Heart right ventricle (tissue), 16 donors: ENCODE measurements at regions not wholly inside any gene's neighbourhood (a gene's known extent, or its start where the extent isn't known, plus 50 kb on each side); places are given as distances from the start of the nearest gene placed in this dataset.
A peak's percentile ranks its signal among the peaks of the same experiment; 100 is the strongest.
"Not testable (repeated sequence)": the region's sequence is repeated elsewhere in the genome, so short reads cannot be mapped to it uniquely, and the experiment has no call there.

Source experiments
- ATAC-seq, 8 donors: fragments of 200-7000 bp; cut with Tn5 transposase; one replicate each; pipeline ENCODE4 v1.9.1; 2020; ENCODE audit warnings: mild to moderate bottlenecking in 8 of 8, moderate library complexity in 8 of 8, moderate number of reproducible peaks in 1 of 8
- DNase-seq, 2 donors: peaks; one replicate each; pipeline ENCODE4 v3.0.0-alpha.2; 2020
- H3K27ac ChIP-seq, 10 donors: fragments of 200-600 bp; sonication (generic) in 2 of 10; one replicate each; pipeline versions ENCODE4 v1.5.0 to v1.8.0; 2020 to 2022; ENCODE audit warnings: mild to moderate bottlenecking in 3 of 10
- H3K27me3 ChIP-seq, 7 donors: fragments of 200-600 bp; one replicate each; pipeline ENCODE4 v1.8.0; 2021 to 2022; ENCODE audit warnings: mild to moderate bottlenecking in 2 of 7
- H3K36me3 ChIP-seq, 9 donors: fragments of 200-600 bp; sonication (generic) in 1 of 9; one replicate each; pipeline versions ENCODE4 v1.5.0 to v1.8.0; 2020 to 2022; ENCODE audit warnings: mild to moderate bottlenecking in 2 of 9
- H3K4me1 ChIP-seq, 9 donors: fragments of 200-600 bp; sonication (generic) in 1 of 9; one replicate each; pipeline versions ENCODE4 v1.5.0 to v1.8.0; 2020 to 2022; ENCODE audit warnings: mild to moderate bottlenecking in 4 of 9
- H3K4me3 ChIP-seq, 10 donors: fragments of 200-600 bp; sonication (generic) in 2 of 10; one replicate each; pipeline versions ENCODE4 v1.5.0 to v1.8.0; 2020 to 2022; ENCODE audit warnings: mild to moderate bottlenecking in 7 of 10, moderate library complexity in 2 of 10
- H3K9me3 ChIP-seq, 11 donors: fragments of 200-600 bp in 10 of 11; sonication (generic) in 2 of 11; one replicate each; pipeline versions ENCODE4 v1.5.0 to v1.8.0; 2013 to 2022; ENCODE audit warnings: mild to moderate bottlenecking in 2 of 11, control low read depth in 1 of 11, moderate library complexity in 1 of 11
- CTCF ChIP-seq, 9 donors: fragments of 200-600 bp; sonication (generic) in 2 of 9; IDR thresholded peaks; one replicate each; pipeline versions ENCODE4 v1.5.0 to v1.8.0; 2021 to 2022; ENCODE audit warnings: antibody characterized with exemption in 9 of 9, mild to moderate bottlenecking in 5 of 9, moderate library complexity in 1 of 9
- WGBS, 2 donors: extraction: QIAGEN DNeasy Blood & Tissue Kit; methylation state at CpG; one replicate each; pipeline ENCODE4 v1.1.7; 2013; ENCODE audit warnings: inconsistent platforms in 1 of 2; 5-methylcytosine and 5-hydroxymethylcytosine counted together
- intact Hi-C, 10 donors: fragments of 100-400 bp; cut with DNase I; formaldehyde crosslinking; loops; one replicate each; pipeline versions ENCODE4 v1.11.1 to v1.14.2; 2022
- donor health status: Arrhythmogenic right ventricular cardiomyopathy.
- donor health status: ischemic (EF 13 %, LVEDD 7.1; RV severe dilation, severe dysfunction).
- donor health status: healthy with polysubstance abuse.
- donor health status: DM: no; HTN: yes; CAD: no.
- donor health status: DM: no; HTN: no; CAD: no.
- donor health status: ischemic (EF 25% LVEDD 6.9; RV normal size, moderate dysfunction).
- donor health status: ischemic (EF 25% LVEDD 5.7; RV mildly dilated, moderate dysfunction).
- donor health status: healthy.
- donor health status: DM: yes; HTN: yes; CAD: no.
- donor health status: Ischemic cardiomyopathy.
- donor health status: ischemic (EF 35%, LVEDD 5.7; RV mildly dilated, moderate dysfunction).
- donor health status: nonischemic (EF 11% LVEDD 7.7; RV severe dilation, severe dysfunction).
- donor health status: DM: yes; HTN: yes; CAD: no.
- donor health status: PGD.
- donor health status: ischemic (EF 29% LVEDD 5.4; RV normal size, mild dysfunction).
- donor health status: nonischemic (EF 23%, LVEDD 6.1; RV moderate dilation, normal function).

GRCh38 chr6:6825193-6825784, 236.8 kb downstream of the LY86 start:
- Histone ChIP-seq H3K27me3 (no peaks in the 10 kb centered on the region), H3K27ac (peak overlapping the region in 8 of 10 donors; percentile 36 to 90 (median 77)), H3K9me3 (no peaks in the 10 kb centered on the region), H3K36me3 (no peaks in the 10 kb centered on the region), H3K4me3 (no peak overlapping the region), H3K4me1 (peaks cover 4 to 44% (median 22%) of the 10 kb centered on the region in 9 donors)
- DNase-seq, result no peak
- intact Hi-C loops, result loop anchor here in 3 of 10 donors (5.0 to 10.0 kb wide), 3 partner anchors 70 to 88 kb away; no protein-coding TSS in a partner anchor
- peak in 5 of 8 donors; percentile 9 to 49 (median 26) for ATAC-seq
- no peak for TF ChIP-seq CTCF (IDR thresholded peaks at IDR 0.05)
- 68 to 72% methylated on average over 11 of the region's 11 CpGs for WGBS, 2 donors

DNA sequence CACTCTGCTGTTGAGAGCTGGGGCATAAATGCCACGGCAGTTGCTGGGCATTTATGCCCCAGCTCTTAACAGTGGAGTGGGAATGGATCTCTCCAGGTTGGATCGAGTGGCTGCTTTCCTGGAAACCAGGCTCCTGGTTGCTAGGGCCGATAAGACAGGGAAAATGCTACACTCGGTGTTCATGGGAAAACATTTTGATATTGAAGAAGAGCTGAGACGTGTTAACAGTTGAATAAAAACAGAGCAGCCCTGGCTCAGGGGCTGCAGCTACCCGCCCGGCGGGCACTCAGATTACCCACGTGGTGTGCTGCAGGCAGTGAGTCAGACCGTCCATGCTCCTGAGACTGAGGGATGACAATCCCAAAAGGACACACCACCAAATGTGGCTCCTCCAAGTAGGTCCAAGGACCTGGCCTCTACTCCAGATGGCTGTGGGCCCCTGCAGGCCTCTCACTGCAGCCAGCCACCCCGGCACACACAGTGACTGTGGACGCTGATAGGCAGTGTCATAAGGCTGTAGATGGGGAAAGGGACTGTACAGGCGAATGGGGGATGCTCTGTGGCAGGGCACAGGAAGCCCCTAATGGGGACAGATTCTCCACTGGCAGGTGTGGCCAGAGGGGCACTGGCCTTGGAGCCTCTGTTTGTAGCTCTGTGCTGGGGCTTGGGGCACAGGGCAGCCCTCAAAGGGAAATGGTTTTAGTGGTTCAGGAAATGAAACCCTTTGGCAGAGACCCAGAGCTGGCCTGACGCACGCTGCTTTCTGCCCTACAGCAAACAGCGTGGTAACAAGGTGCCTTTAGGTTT, 237.8 kb downstream of the LY86 start:
- DNase-seq (peak; percentile 45 to 60), ATAC-seq (peak; percentile 75 to 94 (median 88))
- Histone ChIP-seq H3K27ac (peak overlapping the region; percentile 46 to 90 (median 77)), H3K4me1 (peaks cover 4 to 44% (median 22%) of the 10 kb centered on the region in 9 donors), H3K4me3 (no peak overlapping the region), H3K9me3 (no peaks in the 10 kb centered on the region), H3K36me3 (no peaks in the 10 kb centered on the region), H3K27me3 (no peaks in the 10 kb centered on the region)
- WGBS, 2 donors, result 25 to 44% methylated on average over 16 of the region's 16 CpGs
- intact Hi-C loops, result loop anchor here in 3 of 10 donors (5.0 to 10.0 kb wide), 3 partner anchors 69 to 89 kb away; no protein-coding TSS in a partner anchor
- TF ChIP-seq CTCF (IDR thresholded peaks at IDR 0.05), result no peak

DNA sequence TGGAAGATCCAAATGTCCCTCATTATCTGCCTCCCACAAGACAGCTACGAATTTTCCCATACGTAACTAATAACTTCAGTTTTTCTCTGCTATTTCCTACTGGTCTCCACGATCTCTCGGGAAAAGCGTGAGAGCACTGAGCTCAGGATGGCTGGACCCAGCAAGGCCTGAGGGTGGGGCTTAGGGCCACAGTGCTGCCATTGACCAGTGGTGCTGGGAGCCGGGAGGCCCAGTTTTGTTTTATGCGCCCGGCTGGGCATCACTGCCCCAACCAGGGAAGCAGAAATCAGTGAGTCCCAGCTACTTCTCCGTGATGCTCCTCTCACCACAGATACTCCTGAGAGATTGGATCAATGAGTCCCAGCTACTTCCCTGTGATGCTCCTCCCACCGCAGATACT, 238.4 kb downstream of the LY86 start:
- 77 to 88% methylated on average over 10 of the region's 10 CpGs for WGBS, 2 donors
- Histone ChIP-seq H3K9me3 (no peaks in the 10 kb centered on the region), H3K27ac (peak overlapping the region; percentile 46 to 90 (median 77)), H3K4me1 (peaks cover 4 to 44% (median 22%) of the 10 kb centered on the region in 9 donors), H3K27me3 (no peaks in the 10 kb centered on the region), H3K4me3 (no peak overlapping the region), H3K36me3 (no peaks in the 10 kb centered on the region)
- no peak for TF ChIP-seq CTCF (IDR thresholded peaks at IDR 0.05)
- ATAC-seq (no peak), DNase-seq (no peak)
- intact Hi-C loops, result loop anchor here in 3 of 10 donors (5.0 to 10.0 kb wide), 3 partner anchors 68 to 90 kb away; no protein-coding TSS in a partner anchor

- intact Hi-C loops, result loop anchor here in 3 of 10 donors (5.0 to 10.0 kb wide), 3 partner anchors 65 to 93 kb away; no protein-coding TSS in a partner anchor
- H3K27ac ChIP-seq, result no peak overlapping the region
- H3K4me1 ChIP-seq, result peaks cover 4 to 30% (median 11%) of the 10 kb centered on the region in 9 donors
- 63 to 65% methylated on average over 6 of the region's 6 CpGs for WGBS, 2 donors
- TF ChIP-seq CTCF (IDR thresholded peaks at IDR 0.05), result no peak
- no peak overlapping the region for H3K4me3 ChIP-seq
- ATAC-seq (no peak), DNase-seq (no peak)
- H3K27me3 ChIP-seq, result no peaks in the 10 kb centered on the region
- no peaks in the 10 kb centered on the region for H3K9me3 ChIP-seq
- H3K36me3 ChIP-seq, result no peaks in the 10 kb centered on the region
These were observed 241.6 kb downstream of the LY86 start for GRCh38 chr6:6829872-6830685.

- ATAC-seq, result not testable (repeated sequence)
These were observed 242.2 kb downstream of the LY86 start for GRCh38 chr6:6830686-6831063.

More at GRCh38 chr6:6830686-6831063, 242.2 kb downstream of the LY86 start:
- H3K4me3 ChIP-seq, H3K27ac ChIP-seq, H3K36me3 ChIP-seq, H3K27me3 ChIP-seq, intact Hi-C loops, DNase-seq, H3K9me3 ChIP-seq: not testable (repeated sequence)
- peaks cover 4 to 24% (median 11%) of the 10 kb centered on the region in 9 donors for H3K4me1 ChIP-seq
